SU-DHL-6 (cell line): ENCODE measurements at regions not wholly inside any gene's neighbourhood (a gene's known extent, or its start where the extent isn't known, plus 50 kb on each side); places are given as distances from the start of the nearest gene placed in this dataset.

Experiments
- CTCF ChIP-seq: fragments of 200-600 bp; sonication (generic); IDR thresholded peaks from one replicate; pipeline ENCODE4 v1.5.1; 2017; ENCODE audit warnings: antibody characterized with exemption, mild to moderate bottlenecking, low read length, moderate library complexity; ENCODE audit not compliant: insufficient read depth, poor library complexity, severe bottlenecking
- EZH2phosphoT487 ChIP-seq: fragments of 200-600 bp; sonication (generic), shearing (Covaris generic); conservative IDR thresholded peaks from 2 replicates; pipeline ENCODE4 v1.6.1; 2018; ENCODE audit warnings: mild to moderate bottlenecking, antibody characterized with exemption, low read length, moderate library complexity, mixed read lengths

- no peak for TF ChIP-seq EZH2phosphoT487
- TF ChIP-seq CTCF = no peak
These were observed 55.9 kb upstream of the NAV3 start for GRCh38 chr12:77774761-77775160.
